ENCODE measurements at regions not wholly inside any gene's neighbourhood (a gene's known extent, or its start where the extent isn't known, plus 50 kb on each side); places are given as distances from the start of the nearest gene placed in this dataset.
"Not testable (repeated sequence)": the region's sequence is repeated elsewhere in the genome, so short reads cannot be mapped to it uniquely, and the experiment has no call there.

DNA sequence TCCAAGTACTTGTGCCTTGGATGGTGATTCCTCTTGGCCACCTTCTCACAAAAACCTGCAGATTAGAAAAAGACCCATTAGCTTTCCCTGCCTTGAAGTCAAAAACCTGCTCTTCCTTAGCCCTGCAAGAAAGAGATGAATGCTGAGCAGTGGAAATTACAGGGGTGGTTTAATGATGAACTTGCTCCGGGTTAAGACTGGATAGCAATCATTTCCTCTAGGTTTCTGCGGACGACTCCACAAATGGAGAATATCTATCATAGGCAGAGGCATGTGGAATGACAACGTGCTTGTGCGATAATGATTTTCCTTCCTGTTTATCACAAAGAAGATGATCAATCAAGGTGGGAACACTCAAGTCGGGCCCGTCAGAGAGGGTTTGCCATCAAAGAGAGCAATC is 201.2 kb upstream of the ERCC4 start:
- H3K9me3 ChIP-seq = no peaks in the 10 kb centered on the region
- H3K36me3 ChIP-seq = no peaks in the 10 kb centered on the region
- H3K27me3 ChIP-seq = no peaks in the 10 kb centered on the region
- no peak overlapping the region for H3K27ac ChIP-seq
- H3K4me1 ChIP-seq = no peaks in the 10 kb centered on the region
- H3K4me3 ChIP-seq = no peak overlapping the region
- no peak for DNase-seq
- no peak for TF ChIP-seq POLR2A (IDR thresholded peaks at IDR 0.05)
- TF ChIP-seq, protein P1, sequence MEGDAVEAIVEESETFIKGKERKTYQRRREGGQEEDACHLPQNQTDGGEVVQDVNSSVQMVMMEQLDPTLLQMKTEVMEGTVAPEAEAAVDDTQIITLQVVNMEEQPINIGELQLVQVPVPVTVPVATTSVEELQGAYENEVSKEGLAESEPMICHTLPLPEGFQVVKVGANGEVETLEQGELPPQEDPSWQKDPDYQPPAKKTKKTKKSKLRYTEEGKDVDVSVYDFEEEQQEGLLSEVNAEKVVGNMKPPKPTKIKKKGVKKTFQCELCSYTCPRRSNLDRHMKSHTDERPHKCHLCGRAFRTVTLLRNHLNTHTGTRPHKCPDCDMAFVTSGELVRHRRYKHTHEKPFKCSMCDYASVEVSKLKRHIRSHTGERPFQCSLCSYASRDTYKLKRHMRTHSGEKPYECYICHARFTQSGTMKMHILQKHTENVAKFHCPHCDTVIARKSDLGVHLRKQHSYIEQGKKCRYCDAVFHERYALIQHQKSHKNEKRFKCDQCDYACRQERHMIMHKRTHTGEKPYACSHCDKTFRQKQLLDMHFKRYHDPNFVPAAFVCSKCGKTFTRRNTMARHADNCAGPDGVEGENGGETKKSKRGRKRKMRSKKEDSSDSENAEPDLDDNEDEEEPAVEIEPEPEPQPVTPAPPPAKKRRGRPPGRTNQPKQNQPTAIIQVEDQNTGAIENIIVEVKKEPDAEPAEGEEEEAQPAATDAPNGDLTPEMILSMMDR (IDR thresholded peaks at IDR 0.05) = no peak
- intact Hi-C loops (cut with DNase I; ENCODE audit: low total_unique reads) = no loop called here

DNA sequence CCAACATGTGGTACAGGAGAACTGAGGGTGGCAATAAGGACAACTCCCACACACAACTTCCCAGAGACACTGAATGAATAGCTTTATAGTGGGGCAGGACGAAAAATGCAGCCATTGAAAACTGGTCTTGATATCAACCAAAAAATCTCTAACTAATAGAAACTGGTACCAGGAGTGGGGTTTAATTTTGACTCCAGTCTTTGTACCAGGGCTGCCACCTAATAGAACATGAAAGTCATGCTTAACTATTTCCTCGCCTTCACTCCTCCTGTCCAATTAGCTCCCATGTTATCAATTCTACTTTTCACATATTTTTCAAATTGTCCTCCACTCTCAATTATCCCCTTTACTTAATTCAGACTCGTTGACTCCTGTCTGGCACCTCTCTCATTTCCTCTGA is 192.0 kb upstream of the ERCC4 start:
- Histone ChIP-seq H3K4me1 (no peaks in the 10 kb centered on the region), H3K27ac (no peak overlapping the region), H3K36me3 (no peaks in the 10 kb centered on the region), H3K4me3 (no peak overlapping the region), H3K9me3 (no peaks in the 10 kb centered on the region), H3K27me3 (no peaks in the 10 kb centered on the region)
- intact Hi-C loops (cut with DNase I; ENCODE audit: low total_unique reads) = no loop called here
- TF ChIP-seq, protein P1 (IDR thresholded peaks at IDR 0.05) = no peak
- no peak for TF ChIP-seq POLR2A (IDR thresholded peaks at IDR 0.05)
- DNase-seq = no peak

DNA sequence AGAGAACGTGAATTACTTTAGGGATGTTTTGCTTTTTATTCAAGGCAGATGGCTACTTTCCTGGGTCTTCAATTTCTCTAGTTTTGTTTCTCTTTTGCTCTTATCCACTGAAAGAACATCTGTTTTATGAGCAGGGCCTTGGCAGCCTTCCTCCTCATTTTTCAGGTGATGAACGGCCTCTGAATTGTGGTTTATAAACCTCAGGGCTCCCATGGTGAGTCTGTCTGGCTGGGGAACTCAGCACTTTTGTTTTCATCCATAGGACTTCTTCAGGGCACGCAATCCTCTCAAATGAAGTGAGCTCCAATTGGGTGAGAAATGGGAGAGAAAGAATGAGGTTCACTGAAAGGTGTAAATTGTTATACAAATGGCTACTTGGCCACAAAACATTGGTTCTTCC is 186.4 kb upstream of the ERCC4 start:
- DNase-seq = no peak
- TF ChIP-seq, protein P1 (IDR thresholded peaks at IDR 0.05) = no peak
- no peak for TF ChIP-seq POLR2A (IDR thresholded peaks at IDR 0.05)
- H3K27ac ChIP-seq = no peak overlapping the region

DNA sequence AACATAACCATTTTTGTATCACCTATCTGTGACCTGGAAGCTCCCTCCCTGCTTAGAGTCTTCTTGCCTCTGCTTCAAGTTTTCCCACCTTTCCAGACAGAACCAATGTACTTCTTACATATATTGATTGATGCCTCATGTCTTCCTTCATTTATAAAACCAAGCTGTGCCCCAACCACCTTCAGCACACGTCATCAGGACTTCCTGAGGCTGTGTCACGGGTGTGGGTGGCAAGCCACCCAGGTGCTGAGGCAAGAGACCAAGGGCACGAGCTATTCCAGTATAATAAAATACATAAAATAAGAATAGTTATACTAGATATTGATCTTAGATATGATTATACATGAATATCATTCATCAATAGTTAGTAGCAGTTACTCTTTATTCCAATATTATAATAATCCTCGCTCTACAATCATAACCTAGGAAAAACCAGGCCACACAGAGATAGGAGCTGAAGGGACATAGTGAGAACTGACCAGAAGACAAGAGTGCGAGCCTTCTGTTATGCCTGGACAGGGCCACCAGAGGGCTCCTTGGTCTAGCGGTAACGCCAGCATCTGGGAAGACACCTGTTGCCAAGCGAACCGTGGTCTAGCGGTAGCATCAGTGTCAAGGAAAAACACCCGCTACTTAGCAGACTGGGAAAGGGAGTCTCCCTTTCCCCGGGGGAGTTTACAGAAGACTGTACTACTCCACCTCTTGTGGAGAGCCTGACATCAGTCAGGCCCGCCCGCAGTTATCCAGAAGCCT is 180.2 kb upstream of the ERCC4 start:
- H3K36me3 ChIP-seq; intact Hi-C loops (cut with DNase I; ENCODE audit: low total_unique reads): not testable (repeated sequence)

More for the DNA sequence above, 186.4 kb upstream of the ERCC4 start:
- H3K27me3 ChIP-seq = no peaks in the 10 kb centered on the region
- no peaks in the 10 kb centered on the region for H3K4me1 ChIP-seq
- H3K9me3 ChIP-seq = no peaks in the 10 kb centered on the region
- intact Hi-C loops (cut with DNase I; ENCODE audit: low total_unique reads) = no loop called here
- no peaks in the 10 kb centered on the region for H3K36me3 ChIP-seq
- H3K4me3 ChIP-seq = no peak overlapping the region

DNA sequence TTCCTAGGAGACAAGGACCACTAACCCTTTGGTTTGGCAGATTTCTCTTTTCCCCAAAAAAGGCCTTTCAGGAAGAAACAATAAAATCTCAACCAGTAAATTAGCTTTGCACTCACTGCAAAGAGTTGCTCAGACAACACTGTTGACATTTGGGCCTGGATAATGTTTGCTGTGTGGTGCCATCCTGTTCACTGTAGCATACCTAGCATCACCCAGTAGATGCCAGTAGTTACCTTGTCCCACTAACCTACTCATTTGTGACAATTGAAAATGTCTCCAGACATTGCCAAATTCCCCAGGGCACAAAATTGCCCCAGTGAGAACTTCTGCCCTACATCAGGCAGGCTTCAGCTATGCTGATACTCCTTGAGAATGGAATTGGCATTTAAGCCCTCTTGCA is 177.0 kb upstream of the ERCC4 start:
- Histone ChIP-seq H3K27me3 (no peaks in the 10 kb centered on the region), H3K9me3 (no peaks in the 10 kb centered on the region), H3K27ac (no peak overlapping the region), H3K4me1 (no peaks in the 10 kb centered on the region), H3K4me3 (no peak overlapping the region), H3K36me3 (no peaks in the 10 kb centered on the region)
- DNase-seq = no peak
- TF ChIP-seq, protein P1 (IDR thresholded peaks at IDR 0.05) = no peak
- TF ChIP-seq POLR2A (IDR thresholded peaks at IDR 0.05) = no peak
- intact Hi-C loops (cut with DNase I; ENCODE audit: low total_unique reads) = no loop called here

More for the DNA sequence above, 180.2 kb upstream of the ERCC4 start:
- not testable (repeated sequence) for DNase-seq, H3K27ac ChIP-seq, H3K9me3 ChIP-seq, H3K4me3 ChIP-seq, H3K27me3 ChIP-seq, H3K4me1 ChIP-seq
